ENCODE measurements at regions not wholly inside any gene's neighbourhood (a gene's known extent, or its start where the extent isn't known, plus 50 kb on each side); places are given as distances from the start of the nearest gene placed in this dataset.
A peak's percentile ranks its signal among the peaks of the same experiment; 100 is the strongest.

DNA sequence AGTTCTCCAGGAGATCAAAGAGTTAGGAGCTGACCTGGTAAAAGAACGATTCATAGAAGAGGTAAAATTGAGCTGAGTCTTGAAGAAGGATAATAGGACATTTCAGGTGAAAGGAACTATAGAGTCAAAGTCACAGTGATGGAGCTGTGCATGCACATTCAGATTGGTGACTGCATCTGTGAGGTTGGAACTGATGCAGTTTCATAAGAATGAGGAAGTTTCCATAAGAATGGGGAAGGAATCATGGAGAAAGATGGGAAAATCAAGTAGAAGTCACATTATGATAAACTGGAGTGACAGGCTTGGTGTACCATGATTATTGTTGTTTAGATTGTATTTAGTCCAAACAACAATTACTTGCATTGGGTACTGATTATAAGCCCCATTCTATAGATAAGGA, 232.2 kb downstream of the FAM76B start:
- in situ Hi-C loops (cut with HindIII; ENCODE audit: low sequenced_read_pairs): no loop called here
- H3K4me3 ChIP-seq (ENCODE audit: low read depth, low read length): no peak overlapping the region
- TF ChIP-seq, protein P1, sequence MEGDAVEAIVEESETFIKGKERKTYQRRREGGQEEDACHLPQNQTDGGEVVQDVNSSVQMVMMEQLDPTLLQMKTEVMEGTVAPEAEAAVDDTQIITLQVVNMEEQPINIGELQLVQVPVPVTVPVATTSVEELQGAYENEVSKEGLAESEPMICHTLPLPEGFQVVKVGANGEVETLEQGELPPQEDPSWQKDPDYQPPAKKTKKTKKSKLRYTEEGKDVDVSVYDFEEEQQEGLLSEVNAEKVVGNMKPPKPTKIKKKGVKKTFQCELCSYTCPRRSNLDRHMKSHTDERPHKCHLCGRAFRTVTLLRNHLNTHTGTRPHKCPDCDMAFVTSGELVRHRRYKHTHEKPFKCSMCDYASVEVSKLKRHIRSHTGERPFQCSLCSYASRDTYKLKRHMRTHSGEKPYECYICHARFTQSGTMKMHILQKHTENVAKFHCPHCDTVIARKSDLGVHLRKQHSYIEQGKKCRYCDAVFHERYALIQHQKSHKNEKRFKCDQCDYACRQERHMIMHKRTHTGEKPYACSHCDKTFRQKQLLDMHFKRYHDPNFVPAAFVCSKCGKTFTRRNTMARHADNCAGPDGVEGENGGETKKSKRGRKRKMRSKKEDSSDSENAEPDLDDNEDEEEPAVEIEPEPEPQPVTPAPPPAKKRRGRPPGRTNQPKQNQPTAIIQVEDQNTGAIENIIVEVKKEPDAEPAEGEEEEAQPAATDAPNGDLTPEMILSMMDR (IDR thresholded peaks at IDR 0.05; ENCODE audit: low read depth, low read length, missing control alignments): no peak
- no peak for DNase-seq (ENCODE audit: low read depth)

DNA sequence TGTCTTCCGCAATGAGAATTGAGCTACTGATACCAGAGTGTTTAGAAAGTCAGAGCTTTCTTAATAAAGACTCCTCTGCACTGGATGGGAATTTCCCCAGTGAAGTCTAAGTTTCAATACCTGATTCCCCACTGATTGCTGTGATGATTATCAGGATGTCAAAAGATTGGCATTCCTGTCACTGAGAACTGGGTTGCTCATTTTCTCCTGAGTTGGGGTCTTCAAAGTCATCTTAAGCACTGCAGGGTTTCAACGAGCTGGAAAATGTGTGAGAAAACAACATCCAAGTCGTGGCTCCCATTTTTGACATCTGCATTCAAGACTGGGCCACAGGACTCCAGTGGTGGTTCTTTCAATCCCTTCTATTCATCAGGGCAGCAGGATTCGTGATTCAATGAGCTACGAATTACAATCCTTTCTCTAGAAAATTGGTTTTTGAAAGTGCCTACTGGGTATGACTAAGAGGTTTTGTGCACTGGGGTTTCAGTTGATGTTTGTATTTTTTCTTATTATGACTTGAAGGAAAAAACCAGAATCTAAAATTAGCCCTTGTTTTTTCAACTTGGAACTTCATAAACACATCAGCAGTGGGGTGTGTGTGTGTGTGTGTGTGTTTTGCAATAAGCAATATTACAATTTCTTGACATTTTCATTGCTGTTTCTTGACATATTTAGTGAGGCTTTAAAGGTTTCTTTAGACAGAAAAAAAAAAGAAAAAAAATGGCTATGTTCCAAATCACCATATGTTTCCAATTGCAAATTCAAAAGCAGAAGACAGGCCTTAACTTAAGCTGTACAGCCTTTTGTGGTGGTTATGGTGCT, 233.0 kb downstream of the FAM76B start:
- TF ChIP-seq, protein P1 (IDR thresholded peaks at IDR 0.05; ENCODE audit: low read depth, low read length, missing control alignments): no peak
- H3K4me3 ChIP-seq (ENCODE audit: low read depth, low read length): no peak overlapping the region
- peak; percentile 51 for DNase-seq (ENCODE audit: low read depth)
- in situ Hi-C loops (cut with HindIII; ENCODE audit: low sequenced_read_pairs): no loop called here

DNA sequence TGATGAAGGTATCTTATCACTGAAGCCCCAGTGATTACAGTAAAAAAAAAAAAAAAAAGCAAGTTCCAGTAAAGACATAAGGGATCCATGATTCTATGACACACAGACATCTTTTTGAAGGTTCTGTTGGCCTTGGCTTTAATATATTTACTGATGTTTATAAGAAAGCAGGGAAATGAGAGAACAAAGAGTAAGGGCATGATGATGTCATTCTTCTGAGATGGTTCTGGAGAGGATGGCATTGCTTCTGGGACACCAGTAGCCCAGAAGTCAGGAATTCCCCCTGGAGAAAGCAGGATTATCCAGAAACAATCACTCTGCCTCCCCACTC, 233.6 kb downstream of the FAM76B start:
- H3K4me3 ChIP-seq (ENCODE audit: low read depth, low read length): no peak overlapping the region
- no peak for DNase-seq (ENCODE audit: low read depth)
- in situ Hi-C loops (cut with HindIII; ENCODE audit: low sequenced_read_pairs): no loop called here
- TF ChIP-seq, protein P1 (IDR thresholded peaks at IDR 0.05; ENCODE audit: low read depth, low read length, missing control alignments): no peak

DNA sequence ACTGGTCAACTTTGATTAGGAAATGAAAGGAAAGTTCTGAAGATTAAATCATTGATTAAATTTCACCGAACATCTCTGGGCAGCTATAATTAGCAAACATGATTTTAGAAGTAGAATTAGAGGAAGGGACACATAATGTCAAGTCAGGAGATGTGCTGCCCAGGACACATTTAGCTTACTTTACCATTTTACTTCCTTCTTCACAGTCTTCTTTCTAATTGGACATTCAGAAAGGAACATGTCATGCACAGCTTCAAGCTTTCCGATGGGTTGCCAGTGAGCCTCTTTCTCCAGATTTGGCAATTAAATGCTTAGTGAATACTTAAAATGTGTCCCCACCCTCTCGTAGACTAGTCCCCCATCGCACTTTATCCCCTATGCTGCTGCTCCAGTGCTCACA, 234.7 kb downstream of the FAM76B start:
- in situ Hi-C loops (cut with HindIII; ENCODE audit: low sequenced_read_pairs): no loop called here

GRCh38 chr11:95549301-95549700, 240.3 kb downstream of the FAM76B start:
- TF ChIP-seq, protein P1 (IDR thresholded peaks at IDR 0.05; ENCODE audit: low read depth, low read length, missing control alignments): no peak
- in situ Hi-C loops (cut with HindIII; ENCODE audit: low sequenced_read_pairs): no loop called here
- no peak for DNase-seq (ENCODE audit: low read depth)
- H3K4me3 ChIP-seq (ENCODE audit: low read depth, low read length): no peak overlapping the region

More for the DNA sequence above, 234.7 kb downstream of the FAM76B start:
- TF ChIP-seq, protein P1 (IDR thresholded peaks at IDR 0.05; ENCODE audit: low read depth, low read length, missing control alignments): no peak
- H3K4me3 ChIP-seq (ENCODE audit: low read depth, low read length): no peak overlapping the region
- no peak for DNase-seq (ENCODE audit: low read depth)

GRCh38 chr11:95548416-95548815, 241.2 kb downstream of the FAM76B start:
- in situ Hi-C loops (cut with HindIII; ENCODE audit: low sequenced_read_pairs): no loop called here
- DNase-seq (ENCODE audit: low read depth): no peak
- TF ChIP-seq, protein P1 (IDR thresholded peaks at IDR 0.05; ENCODE audit: low read depth, low read length, missing control alignments): no peak
- H3K4me3 ChIP-seq (ENCODE audit: low read depth, low read length): no peak overlapping the region
